Fibroblast of skin of left quadriceps (primary cell): ENCODE measurements at regions not wholly inside any gene's neighbourhood (a gene's known extent, or its start where the extent isn't known, plus 50 kb on each side); places are given as distances from the start of the nearest gene placed in this dataset.
"Not testable (repeated sequence)": the region's sequence is repeated elsewhere in the genome, so short reads cannot be mapped to it uniquely, and the experiment has no call there.

Experiments used
- DNase-seq, 2 experiments: peaks; one replicate each; pipeline ENCODE4 v3.0.0-alpha.2; 2013; ENCODE audit warnings: low read depth in 2 of 2

DNA sequence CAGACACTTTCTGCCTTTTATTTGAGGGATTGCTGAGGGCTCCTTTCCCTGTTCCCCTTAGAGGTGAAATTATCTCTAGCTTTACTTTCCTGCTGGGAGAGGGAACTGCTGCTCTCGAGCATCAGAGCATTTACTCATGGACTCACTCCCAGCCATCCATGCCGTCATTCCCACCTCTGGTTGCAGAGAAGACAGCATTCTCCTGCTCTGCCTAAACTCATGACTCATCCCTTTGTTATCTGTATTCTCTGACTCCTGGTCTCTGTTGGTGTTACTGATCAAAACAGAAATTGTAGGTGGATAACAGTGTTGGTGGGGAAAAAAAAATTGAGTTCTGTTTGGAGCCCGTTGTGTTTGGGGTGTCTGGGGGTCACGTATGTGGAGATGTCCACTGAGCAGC is 159.3 kb downstream of the TTC8 start:
- DNase-seq: peak; percentile 68 to 70

DNA sequence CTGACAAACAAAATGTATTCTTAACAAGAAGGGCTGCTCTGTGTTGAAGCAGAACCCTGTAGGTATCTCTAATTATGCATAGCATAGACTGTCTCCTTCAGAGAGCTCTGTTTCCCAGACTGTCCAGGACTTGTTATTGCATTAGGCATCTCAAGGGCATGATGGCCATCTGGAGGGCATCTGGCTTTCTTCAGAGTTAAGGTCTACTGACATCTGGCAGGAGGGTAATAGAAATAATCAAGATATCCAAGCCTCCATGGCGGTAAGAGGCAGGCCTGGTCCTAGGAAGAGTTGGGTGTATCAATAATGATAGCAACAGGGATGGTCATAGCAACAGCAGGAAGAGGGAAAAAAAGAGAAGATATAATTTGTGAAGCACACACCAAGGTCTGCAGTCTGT is 161.2 kb downstream of the TTC8 start:
- DNase-seq: no peak

DNA sequence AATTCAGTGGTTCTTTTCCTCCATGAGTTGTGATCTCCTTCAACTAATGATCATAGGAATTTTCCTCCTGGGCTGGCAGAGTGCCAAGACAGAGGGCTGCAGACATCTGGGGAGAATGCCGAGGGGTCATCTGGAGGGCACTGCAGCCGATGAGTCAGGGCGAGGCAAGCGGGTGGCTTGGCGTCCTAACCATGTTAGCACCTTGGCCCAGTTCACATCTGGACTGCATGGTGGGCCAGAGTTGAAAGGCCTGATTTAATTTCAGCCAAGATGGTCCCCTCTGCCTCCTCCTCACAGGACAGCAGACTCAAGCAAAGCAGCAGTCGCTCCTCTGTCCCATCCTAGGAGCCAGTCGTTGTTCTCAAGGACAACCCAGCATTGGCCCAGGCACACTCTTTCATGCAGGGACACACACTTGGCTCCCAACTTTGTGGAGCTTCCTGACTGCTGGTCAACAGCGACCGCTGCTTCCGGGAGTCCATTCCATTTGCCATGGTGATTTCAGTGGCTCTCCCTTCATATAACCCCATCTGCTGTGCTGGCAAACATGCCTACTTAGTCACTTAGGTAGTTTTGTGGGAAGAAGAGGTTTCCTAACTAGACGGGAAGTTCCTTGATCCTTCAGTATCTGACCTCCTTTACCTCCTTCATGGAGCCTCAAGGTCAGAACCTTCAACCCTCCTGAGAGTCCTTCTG is 161.8 kb downstream of the TTC8 start:
- peak in 1 of 2 experiments; percentile 38 for DNase-seq

DNA sequence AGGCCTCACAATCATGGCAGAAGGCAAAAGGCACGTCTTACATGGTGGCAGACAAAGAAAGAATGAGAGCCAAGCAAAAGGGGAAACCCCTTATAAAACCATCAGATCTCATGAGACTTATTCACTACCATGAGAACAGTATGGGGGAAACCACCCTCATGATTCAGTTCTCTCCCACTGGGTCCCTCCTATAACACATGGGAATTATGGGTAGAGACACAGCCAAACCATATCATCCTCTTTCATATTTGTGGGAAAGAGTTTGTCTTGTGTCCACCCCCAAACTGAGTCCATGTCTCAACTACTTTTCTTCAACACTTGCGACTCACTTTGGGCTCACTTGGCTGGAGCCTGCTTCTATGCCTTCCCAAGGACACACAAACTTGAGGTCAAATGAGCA is 162.5 kb downstream of the TTC8 start:
- not testable (repeated sequence) for DNase-seq

DNA sequence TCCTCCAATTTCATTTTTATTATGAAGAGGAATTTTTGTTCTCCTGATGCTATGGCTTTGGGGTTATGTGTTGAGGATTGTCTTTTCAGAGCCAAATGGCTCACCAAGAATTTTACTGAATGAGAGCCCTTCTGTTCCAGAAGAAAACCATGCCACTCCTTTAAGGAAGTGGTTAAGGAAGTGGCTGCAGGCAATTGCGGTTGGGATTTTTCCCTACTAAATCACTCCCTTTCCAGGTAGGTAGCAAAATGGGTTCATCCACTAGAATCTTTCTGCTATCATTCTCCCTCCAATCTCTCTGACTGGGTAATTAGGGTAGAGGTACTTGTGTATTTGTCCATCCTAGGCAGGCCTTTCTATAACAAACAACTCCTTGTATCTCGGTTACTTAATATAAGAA is 163.1 kb downstream of the TTC8 start:
- DNase-seq: no peak

DNA sequence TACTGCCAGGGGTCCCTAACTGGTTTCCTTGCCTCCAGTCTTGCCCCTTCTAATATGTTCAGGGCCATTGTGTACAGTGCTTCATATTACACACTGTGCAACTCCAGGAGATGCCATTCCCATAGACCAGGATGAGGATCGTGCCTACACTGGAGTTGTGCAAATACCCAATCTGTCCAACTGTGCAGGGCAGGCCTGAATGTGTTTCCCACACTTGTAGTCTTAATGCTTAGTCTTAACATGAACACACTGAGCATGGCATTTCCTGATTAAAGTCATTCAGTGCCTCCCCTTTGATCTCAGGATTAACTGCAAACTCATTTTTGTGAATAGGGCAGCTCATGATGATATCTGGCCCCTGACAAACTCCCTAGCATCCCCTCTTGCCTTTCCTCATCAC is 165.5 kb downstream of the TTC8 start:
- DNase-seq: no peak

DNA sequence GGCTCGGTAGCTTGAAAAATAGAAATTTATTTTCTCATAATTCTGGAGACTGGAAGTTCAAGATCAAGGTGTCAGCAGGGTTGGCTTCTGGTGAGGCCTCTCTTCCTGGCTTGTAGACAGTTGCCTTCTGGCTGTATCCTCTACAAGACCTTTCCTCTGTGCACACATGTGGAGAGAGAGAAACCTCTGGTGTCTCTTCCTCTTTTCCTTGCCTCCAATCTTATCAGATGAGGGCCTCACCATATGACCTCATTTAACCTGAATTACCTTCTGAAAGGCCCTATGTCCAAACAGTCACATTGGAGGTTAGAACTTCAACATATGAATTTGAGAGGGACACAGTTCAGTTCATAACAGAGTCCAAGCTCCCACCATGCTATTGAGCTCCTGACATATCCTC is 166.4 kb downstream of the TTC8 start:
- no peak for DNase-seq

DNA sequence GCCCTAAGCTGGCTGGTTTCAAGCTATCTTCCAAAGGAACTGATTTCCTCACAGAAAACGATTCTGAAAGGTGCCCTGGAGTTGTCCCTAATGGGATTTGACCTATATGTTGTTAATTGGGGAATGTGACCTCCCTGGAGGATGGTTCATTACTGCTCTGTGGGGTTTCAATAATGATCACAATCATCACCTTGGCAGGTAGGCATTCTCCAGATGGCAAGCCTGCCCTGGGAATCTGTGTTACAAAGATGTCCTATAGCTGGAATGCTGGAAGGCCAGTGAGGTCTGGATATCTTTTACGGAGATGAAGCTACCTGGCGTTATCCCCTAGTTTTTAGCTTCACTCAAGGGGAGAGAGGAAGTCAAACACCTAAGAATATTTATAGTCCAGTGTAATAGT is 167.6 kb downstream of the TTC8 start:
- DNase-seq: no peak

DNA sequence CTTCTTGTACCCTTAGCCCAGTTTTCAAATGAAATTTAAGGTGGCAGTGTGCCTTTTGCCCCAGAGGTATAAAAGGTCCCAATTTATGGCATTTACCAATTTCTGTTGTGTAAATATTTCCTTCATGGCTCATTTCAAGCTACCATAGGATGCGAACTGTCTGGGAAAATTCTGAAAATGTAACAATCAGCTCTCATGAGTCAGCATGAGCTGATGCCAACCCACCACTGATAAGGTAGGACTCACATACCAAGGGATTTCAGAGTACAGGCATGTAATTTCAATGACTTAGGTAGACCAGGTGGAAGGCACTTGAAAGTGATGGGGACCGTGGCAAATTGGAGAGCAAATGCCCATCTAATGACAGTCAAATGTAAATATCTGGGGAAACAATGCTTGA is 169.5 kb downstream of the TTC8 start:
- no peak for DNase-seq

DNA sequence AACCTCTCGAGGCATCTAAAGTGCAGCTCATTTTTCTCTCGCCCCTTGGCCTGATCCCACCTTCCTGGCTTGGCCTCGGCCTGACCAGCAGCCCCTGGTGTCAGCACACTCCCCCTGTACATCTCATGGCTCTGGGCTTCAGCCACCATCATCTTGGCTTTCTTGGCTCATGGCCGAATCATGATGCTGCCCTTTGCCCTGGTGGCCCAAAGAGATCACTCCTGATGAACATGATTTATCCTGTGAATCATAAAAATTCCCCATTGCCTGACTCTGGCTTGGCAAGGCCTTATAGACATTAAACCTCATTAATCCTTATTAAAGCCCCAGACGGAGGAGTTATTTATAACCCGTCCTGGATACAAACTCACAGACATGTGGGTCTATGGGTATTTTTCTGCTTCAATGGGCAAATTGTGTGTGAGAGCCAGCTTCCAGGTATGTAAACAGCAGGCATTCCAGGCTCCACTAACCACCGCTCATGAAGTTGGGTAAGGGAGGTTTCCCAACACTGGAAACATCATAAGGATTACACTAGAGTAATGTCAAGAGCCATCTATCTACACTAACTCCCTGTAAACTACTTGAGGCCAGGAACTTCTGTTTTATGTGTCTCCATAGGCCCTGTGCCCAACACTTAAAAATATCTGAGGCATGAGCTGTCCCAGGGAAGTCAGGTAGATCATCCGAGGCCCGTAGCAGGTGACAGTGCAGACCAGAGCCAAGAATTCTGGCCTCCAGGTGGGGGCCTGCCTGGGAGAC is 171.2 kb downstream of the TTC8 start:
- peak; percentile 58 to 61 for DNase-seq

DNA sequence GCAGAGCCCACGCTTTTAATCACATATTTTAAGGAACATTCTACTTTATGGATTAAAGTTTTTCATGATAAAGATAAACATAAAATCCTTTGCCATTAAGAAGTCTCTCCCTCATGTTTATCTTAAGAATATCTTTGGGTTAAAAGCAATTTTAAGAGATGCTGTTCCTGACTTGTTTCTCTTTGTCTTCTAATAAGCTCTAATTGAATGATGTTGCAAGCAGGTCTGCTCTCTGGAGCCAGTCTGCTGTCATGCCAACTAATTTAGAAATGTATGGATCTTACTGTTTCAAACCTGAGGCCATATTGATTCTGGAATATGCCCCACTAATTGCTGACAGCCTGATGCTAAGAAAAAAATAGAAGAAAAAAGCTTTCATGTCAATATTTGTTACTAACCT is 173.6 kb downstream of the TTC8 start:
- no peak for DNase-seq

DNA sequence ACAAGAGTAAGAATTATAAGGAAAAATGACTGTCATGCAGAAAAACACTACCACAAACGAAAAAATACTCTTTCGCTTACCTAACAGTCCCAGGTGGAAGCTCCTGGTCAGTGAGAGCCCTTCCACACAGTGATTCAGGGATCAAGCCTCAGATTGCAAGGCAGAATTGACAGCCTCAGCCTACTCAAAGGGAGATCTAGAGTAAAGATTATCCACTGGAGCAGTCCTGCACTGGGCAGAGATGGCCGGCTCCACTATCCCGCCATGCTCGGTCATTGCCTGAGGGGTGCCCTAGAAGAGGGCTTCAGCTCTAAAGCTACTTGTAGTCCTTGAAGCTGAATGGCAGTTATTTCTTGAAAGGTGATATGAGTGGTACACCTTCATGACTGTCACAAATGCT is 174.7 kb downstream of the TTC8 start:
- no peak for DNase-seq

DNA sequence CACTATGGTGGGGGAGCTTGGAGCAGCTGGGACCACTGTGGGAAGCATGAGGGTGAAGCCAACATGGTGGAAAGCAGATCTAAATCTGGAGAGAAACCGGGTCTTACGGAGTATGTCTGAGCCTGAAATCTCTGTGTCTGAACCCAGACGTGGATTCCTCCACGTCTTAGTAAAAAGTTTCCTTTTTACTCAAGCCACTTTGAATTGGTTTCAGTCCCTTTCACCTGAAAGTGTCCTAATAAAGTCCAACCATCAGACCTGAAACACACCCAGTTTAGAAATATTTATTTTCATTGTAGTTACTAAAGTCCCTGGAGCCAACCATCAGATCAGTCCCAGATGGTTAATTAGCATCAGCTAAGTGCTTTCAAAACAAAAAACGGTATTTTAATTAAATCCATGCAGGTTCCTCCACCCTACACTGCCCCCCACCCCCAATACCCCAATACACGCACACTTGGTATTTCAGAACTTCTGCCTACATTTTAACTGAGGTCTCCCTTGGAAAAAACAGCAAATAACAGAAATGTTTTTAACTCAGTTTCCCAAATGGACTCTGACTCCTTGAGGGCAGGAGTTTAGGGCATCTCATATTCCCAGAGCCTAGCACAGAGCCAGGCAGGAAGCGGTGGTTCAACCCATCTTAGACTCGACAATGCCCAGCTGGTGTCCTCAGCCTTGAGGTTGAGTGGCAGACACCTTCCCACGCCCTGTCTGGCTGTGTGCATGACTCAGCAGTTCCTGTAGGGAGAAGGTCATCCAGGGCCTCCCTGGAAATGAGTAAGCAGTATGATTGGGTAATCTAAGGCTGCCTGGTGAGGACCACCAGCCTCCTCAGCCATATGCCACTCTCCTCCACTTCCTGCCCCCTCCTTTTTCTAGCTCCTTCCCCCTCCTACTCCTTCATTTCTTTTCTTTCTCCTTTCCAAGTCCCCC is 175.8 kb downstream of the TTC8 start:
- peak; percentile 95 for DNase-seq

DNA sequence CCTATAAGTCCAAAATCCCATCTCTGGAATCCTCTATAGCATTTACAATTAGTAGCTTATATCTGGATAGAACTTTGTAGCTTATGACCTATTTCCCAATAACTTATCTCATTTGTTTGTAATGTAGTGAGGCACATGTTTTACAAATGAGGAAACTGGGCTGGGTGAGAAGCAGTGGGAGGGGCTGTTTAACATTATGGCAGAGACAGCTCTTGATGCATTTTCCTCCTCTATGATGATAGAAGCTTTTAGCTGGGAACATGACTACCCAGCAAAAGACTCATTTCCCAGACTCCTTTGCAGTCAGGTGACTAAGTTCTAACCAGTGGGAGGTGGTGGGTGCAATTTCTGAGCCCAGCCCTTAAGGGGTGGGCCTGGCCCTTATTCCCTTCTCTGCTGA is 179.7 kb downstream of the TTC8 start:
- peak in 1 of 2 experiments; percentile 42 for DNase-seq

DNA sequence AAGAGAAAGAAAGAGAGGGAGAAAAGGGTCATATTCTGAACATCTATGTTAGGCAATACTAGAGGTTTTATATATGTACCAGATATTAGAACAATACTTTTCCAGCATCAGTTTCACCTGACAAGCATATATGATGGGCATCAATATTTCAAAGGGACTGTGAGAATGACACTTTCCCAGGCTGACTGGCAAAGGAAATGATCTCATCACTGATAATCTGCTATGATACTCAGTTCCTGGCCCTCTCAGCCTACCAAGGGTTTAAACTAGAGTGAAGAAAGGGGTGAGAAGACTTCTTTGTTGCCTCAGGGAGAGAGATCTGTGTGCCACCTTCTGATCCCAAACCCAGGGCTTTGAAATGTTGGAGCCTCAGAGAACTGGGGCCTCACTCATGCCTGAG is 183.5 kb downstream of the TTC8 start:
- DNase-seq: no peak

DNA sequence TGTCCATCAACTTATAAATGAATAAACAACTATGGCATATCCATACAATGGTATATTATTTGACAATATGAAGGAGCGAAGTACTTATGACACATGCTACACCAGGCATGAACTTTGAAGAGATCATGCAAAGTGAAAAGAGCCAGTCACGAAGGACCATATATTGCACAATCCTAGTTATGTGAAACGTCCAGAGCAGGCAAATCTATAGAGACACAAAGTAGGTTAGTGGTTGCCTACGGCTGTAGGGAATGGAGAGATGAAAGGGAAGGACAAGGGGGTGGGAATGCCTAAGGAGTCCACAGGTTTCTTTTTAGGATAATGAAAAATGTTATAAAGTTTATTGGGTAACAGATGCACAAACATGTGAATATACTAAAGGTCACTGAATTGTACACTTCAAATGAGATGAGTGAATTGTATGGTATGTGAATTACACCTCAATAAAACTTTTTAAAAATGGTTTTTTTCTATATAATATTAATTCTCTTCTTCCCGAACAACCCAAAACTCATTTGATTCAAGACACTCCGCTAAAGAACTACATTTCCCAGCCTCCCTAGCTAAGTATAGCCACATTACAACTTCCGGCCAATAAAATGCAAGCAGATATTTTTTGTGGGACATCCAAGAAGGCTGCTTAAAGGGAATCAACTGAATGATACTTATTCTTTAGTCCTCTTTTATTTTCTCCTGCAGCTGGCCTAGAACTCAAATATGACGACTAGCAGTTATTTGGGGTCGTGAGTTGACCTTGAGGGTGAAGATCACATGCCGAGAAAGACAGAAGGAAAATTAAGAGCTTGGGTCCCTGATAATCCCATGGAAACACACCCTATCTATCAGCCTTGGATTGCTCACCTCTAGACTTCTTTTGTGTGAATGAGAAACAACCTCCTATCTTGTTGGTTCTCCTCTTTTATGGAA is 187.2 kb downstream of the TTC8 start:
- DNase-seq: no peak

DNA sequence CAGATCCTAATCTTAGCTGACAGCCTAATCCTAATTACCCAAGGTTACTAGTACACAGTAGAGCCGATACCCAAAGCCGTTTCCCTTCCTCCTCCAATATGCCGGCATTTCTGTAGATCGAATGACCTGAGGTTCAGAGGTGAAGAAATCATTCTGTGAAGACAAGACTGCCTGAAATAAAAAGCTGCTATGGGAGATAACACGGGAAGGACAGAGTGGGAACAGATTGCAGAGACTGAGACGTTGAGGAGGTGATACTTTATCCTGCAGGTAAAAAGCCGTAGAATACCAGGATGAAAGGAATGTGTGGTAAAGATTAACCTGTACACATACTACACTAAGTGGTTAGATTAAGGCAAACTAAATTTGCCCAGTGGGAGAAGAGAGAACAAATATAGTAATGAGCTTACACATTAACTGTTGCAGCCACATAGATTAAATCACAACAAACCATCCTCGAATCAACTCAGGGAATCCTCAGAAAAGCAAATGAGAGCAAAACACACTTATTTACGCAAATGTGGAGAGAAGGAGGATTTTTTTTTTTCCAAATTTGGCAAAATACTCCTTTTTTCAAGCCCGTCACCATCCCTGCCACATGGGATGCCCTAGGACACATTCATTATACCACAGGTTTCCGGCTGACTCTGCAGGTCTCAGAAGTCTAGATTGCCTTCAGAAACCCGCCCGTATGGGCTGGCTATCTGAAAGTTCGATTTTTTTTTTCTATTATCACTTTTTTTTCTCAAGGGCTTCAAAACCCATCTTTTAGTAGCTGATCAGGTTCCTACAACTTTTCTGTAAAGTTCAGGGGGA is 188.0 kb downstream of the TTC8 start:
- DNase-seq: no peak

DNA sequence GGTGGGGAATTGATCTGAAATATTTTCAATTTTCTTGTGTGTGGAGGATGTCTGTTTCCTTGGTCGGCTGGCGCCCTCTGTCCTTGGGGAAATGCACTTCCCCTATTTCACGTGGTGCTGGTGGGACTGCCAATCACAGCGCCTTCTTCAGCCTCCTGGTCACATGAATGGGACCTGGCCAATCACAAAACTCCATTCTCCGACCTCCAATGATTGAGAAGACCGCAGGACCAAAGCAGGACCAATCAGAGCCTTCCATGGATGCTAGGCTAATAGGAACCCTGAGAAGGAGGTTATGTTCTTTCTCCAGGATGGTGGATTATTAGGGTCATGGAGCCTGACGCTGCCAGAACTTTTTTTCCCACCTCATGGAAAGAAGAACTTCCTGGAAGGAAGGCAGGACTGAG is 188.7 kb downstream of the TTC8 start:
- no peak for DNase-seq

DNA sequence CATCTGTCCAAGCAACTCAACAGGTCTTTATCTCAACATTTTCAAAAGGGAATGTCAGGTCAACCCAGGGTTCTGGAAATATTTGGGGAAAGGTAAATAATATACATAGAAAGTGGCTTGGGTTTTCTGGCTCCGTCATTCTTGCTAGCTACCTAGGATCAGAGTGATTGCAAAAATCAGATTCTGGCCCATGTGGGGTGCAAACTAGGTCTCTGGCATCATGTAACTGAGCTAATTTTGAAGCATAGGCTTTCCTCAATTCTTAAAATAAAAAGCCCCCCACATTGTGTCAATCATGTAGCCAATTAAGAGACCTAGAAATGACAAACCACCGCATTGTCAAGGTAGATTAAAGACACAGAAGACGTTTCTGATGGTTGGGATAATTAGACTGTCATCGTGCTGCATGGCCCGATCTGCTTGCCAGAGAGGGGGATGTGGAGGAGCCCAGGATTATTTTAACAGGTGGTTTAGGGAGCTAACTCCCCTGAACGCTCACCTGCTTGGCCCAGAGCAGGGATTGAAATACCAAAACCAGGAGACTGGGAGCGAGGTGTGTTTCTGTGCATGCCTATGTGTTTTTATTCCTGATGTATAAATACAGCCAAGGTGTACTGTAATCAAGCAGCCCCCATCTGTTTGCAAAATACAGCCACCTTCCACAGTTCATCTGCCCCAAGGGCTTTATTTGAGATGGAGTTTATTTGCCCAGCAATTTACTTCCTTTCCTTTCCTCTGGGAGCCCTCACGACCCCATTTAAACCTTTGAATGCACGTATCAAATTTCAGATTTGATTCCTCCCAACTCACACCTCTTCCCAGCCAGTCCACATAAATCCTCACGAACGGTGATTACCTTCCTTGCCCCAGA is 189.5 kb downstream of the TTC8 start:
- DNase-seq: no peak

DNA sequence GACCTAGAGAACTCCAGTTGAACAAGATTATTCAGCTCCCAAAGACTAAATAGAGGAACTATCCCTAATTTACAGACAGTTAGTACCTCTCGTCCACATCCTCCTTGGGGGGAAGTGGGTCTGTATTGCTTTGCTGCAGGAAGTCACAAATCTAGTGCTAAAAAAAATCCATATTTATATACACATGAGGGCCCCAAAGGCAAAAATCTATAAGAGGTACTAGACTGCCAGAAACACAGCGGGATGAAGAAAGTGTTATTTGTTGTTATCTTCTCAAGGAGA is 190.1 kb downstream of the TTC8 start:
- DNase-seq: no peak
